Spleen (tissue), 11 donors: ENCODE measurements at regions not wholly inside any gene's neighbourhood (a gene's known extent, or its start where the extent isn't known, plus 50 kb on each side); places are given as distances from the start of the nearest gene placed in this dataset.

Source experiments
- DNase-seq: peaks from one replicate; pipeline ENCODE4 v3.0.0-alpha.2; 2020
- H3K27ac ChIP-seq, 8 donors: fragments of 200-600 bp; sonication (generic) in 7 of 8; 1 replicate in 4 of 8; 2 replicates in 4 of 8; pipeline versions ENCODE4 v1.5.0 to v1.8.0; 2016 to 2021; ENCODE audit warnings: inconsistent platforms in 4 of 8, mild to moderate bottlenecking in 4 of 8, moderate library complexity in 1 of 8
- H3K27me3 ChIP-seq, 7 donors: fragments of 200-600 bp; sonication (generic) in 6 of 7; replicated peaks in 1 of 7; 1 replicate in 4 of 7; 2 replicates in 3 of 7; pipeline versions ENCODE4 v1.5.0 to v1.8.0; 2016 to 2021; ENCODE audit warnings: inconsistent platforms in 3 of 7, mild to moderate bottlenecking in 1 of 7
- H3K36me3 ChIP-seq, 6 donors: fragments of 200-600 bp; sonication (generic) in 5 of 6; 1 replicate in 4 of 6; 2 replicates in 2 of 6; pipeline versions ENCODE4 v1.5.0 to v1.8.0; 2016 to 2021; ENCODE audit warnings: inconsistent platforms in 2 of 6
- H3K4me1 ChIP-seq, 6 donors: fragments of 200-600 bp; sonication (generic) in 5 of 6; 1 replicate in 3 of 6; 2 replicates in 3 of 6; pipeline versions ENCODE4 v1.5.0 to v1.8.0; 2016 to 2021; ENCODE audit warnings: inconsistent platforms in 3 of 6
- H3K4me3 ChIP-seq, 8 donors: fragments of 200-600 bp; sonication (generic) in 7 of 8; 1 replicate in 4 of 8; 2 replicates in 4 of 8; pipeline versions ENCODE4 v1.5.0 to v1.8.0; 2016 to 2021; ENCODE audit warnings: inconsistent platforms in 4 of 8, mild to moderate bottlenecking in 4 of 8, moderate library complexity in 2 of 8
- H3K9me3 ChIP-seq, 8 donors: fragments of 200-600 bp; sonication (generic) in 7 of 8; 1 replicate in 4 of 8; 2 replicates in 4 of 8; pipeline versions ENCODE4 v1.5.0 to v1.8.0; 2016 to 2021; ENCODE audit warnings: inconsistent platforms in 4 of 8
- CTCF ChIP-seq, 11 experiments: fragments of 200-600 bp in 7 of 11; fragments of 450-650 bp in 4 of 11; sonication (generic) in 4 of 11; IDR thresholded peaks in 8 of 11; conservative IDR thresholded peaks in 3 of 11; 1 replicate in 7 of 11; 2 replicates in 4 of 11; pipeline versions ENCODE4 v1.4.0 to v1.8.0; 2016 to 2021; ENCODE audit warnings: antibody characterized with exemption in 11 of 11, inconsistent platforms in 4 of 11, mild to moderate bottlenecking in 1 of 11
- POLR2A ChIP-seq, 3 donors: fragments of 450-650 bp; IDR thresholded peaks; one replicate each; pipeline ENCODE4 v1.5.1; 2017; ENCODE audit warnings: antibody characterized with exemption in 3 of 3, mild to moderate bottlenecking in 1 of 3
- POLR2AphosphoS5 ChIP-seq, 3 donors: sonication (generic); formaldehyde crosslinking; IDR thresholded peaks; one replicate each; pipeline ENCODE4 v1.5.1; 2017; ENCODE audit warnings: antibody characterized with exemption in 3 of 3
- WGBS, 5 donors: extraction: QIAGEN DNeasy Blood & Tissue Kit in 3 of 5; methylation state at CpG; one replicate each; pipeline versions ENCODE4 v1.1.5 to v1.1.7; 2013 to 2018; 5-methylcytosine and 5-hydroxymethylcytosine counted together
- intact Hi-C: fragments of 100-400 bp; cut with DNase I; formaldehyde crosslinking; loops from one replicate; pipeline ENCODE4 v1.15.0; 2023; ENCODE audit warnings: low total_unique reads
- donor health status: healthy with polysubstance abuse.
- donor health status: DM: no; HTN: no; CAD: no; lungs with moderate emphysema.
- donor health status: DM: no; HTN: no; CAD: no.
- donor health status: Bipolar disorder and iron deficiency.
- donor health status: healthy.
- donor health status: DM: no; HTN: no; CAD: no.
- donor health status: DM: yes; HTN: yes; CAD: no.

GRCh38 chr7:82594665-82595064 lies 151.1 kb upstream of the CACNA2D1 start:
- no peaks in the 10 kb centered on the region for H3K36me3 ChIP-seq
- no peak overlapping the region for H3K4me3 ChIP-seq
- DNase-seq, result no peak
- H3K9me3 ChIP-seq, result no peaks in the 10 kb centered on the region
- TF ChIP-seq POLR2AphosphoS5 (IDR thresholded peaks at IDR 0.05) (no peak), CTCF (IDR thresholded peaks at IDR 0.05 in 8 of 11, conservative IDR thresholded peaks at IDR 0.05 in 3 of 11) (no peak), POLR2A (IDR thresholded peaks at IDR 0.05) (no peak)
- WGBS, 5 donors, result 59 to 77% (median 72%) methylated on average over 6 of the region's 6 CpGs
- H3K27ac ChIP-seq, result no peak overlapping the region
- no peaks in the 10 kb centered on the region for H3K27me3 ChIP-seq
- peaks cover 0 to 7% (median 0%) of the 10 kb centered on the region in 6 donors for H3K4me1 ChIP-seq
- intact Hi-C loops, result no loop called here

GRCh38 chr7:82593780-82594179 lies 150.2 kb upstream of the CACNA2D1 start:
- no peak overlapping the region for H3K4me3 ChIP-seq
- no peaks in the 10 kb centered on the region for H3K9me3 ChIP-seq
- H3K27me3 ChIP-seq, result no peaks in the 10 kb centered on the region
- no peak for DNase-seq
- WGBS, 5 donors, result 65 to 72% (median 69%) methylated on average over 3 of the region's 3 CpGs
- no peak overlapping the region for H3K27ac ChIP-seq
- intact Hi-C loops, result no loop called here
- no peaks in the 10 kb centered on the region for H3K36me3 ChIP-seq
- H3K4me1 ChIP-seq, result peaks cover 0 to 7% (median 0%) of the 10 kb centered on the region in 6 donors
- no peak for TF ChIP-seq POLR2AphosphoS5 (IDR thresholded peaks at IDR 0.05)
- TF ChIP-seq POLR2A (IDR thresholded peaks at IDR 0.05), result no peak
- TF ChIP-seq CTCF (IDR thresholded peaks at IDR 0.05 in 8 of 11, conservative IDR thresholded peaks at IDR 0.05 in 3 of 11), result no peak

GRCh38 chr7:82592416-82592815 lies 148.8 kb upstream of the CACNA2D1 start:
- TF ChIP-seq POLR2AphosphoS5 (IDR thresholded peaks at IDR 0.05) (no peak), CTCF (IDR thresholded peaks at IDR 0.05 in 8 of 11, conservative IDR thresholded peaks at IDR 0.05 in 3 of 11) (no peak), POLR2A (IDR thresholded peaks at IDR 0.05) (no peak)
- Histone ChIP-seq H3K36me3 (no peaks in the 10 kb centered on the region), H3K27ac (no peak overlapping the region), H3K4me1 (peaks cover 0 to 7% (median 0%) of the 10 kb centered on the region in 6 donors), H3K27me3 (no peaks in the 10 kb centered on the region), H3K4me3 (no peak overlapping the region), H3K9me3 (no peaks in the 10 kb centered on the region)
- WGBS, 5 donors, result 73 to 91% (median 79%) methylated on average over 1 of the region's 1 CpG
- intact Hi-C loops, result no loop called here
- no peak for DNase-seq

- Histone ChIP-seq H3K36me3 (no peaks in the 10 kb centered on the region), H3K4me3 (no peak overlapping the region), H3K27me3 (no peaks in the 10 kb centered on the region), H3K9me3 (no peaks in the 10 kb centered on the region), H3K4me1 (no peaks in the 10 kb centered on the region), H3K27ac (no peak overlapping the region)
- intact Hi-C loops, result loop anchor here (10.0 kb wide), 2 partner anchors 344 to 534 kb away; no protein-coding TSS in a partner anchor
- TF ChIP-seq POLR2AphosphoS5 (IDR thresholded peaks at IDR 0.05), result no peak
- TF ChIP-seq POLR2A (IDR thresholded peaks at IDR 0.05), result no peak
- TF ChIP-seq CTCF (IDR thresholded peaks at IDR 0.05 in 8 of 11, conservative IDR thresholded peaks at IDR 0.05 in 3 of 11), result no peak
- no peak for DNase-seq
- 83 to 93% (median 89%) methylated on average over 3 of the region's 3 CpGs for WGBS, 5 donors
These were observed 135.5 kb upstream of the CACNA2D1 start for GRCh38 chr7:82579047-82579446.
